ENCODE measurements at regions not wholly inside any gene's neighbourhood (a gene's known extent, or its start where the extent isn't known, plus 50 kb on each side); places are given as distances from the start of the nearest gene placed in this dataset.

GRCh38 chr3:95751509-95751908, 1062.9 kb upstream of the EPHA6 start:
- no peak overlapping the region for H3K27ac Mint-ChIP-seq
- no peak for ATAC-seq

More at GRCh38 chr3:95751509-95751908, 1062.9 kb upstream of the EPHA6 start:
- TF ChIP-seq POLR2AphosphoS5 (IDR thresholded peaks at IDR 0.05; ENCODE audit: low read depth) (no peak), EZH2 (IDR thresholded peaks at IDR 0.05; ENCODE audit: low read depth, unreplicated experiment) (no peak), NANOG (IDR thresholded peaks at IDR 0.05; ENCODE audit: borderline replicate concordance) (no peak), CTCF (conservative IDR thresholded peaks at IDR 0.05; ENCODE audit: low read depth in 2 of 2) (no peak), JUNB (IDR thresholded peaks at IDR 0.05; ENCODE audit: unreplicated experiment) (no peak), EZH2phosphoT487 (IDR thresholded peaks at IDR 0.05; ENCODE audit: unreplicated experiment) (no peak), ZNF462 (CRISPR knock-in tag; IDR thresholded peaks at IDR 0.05) (no peak), ZNF331 (CRISPR knock-in tag; IDR thresholded peaks at IDR 0.05; ENCODE audit: low read depth) (no peak), CREB1 (CRISPR knock-in tag; IDR thresholded peaks at IDR 0.05; ENCODE audit: low read depth) (no peak), STAT1 (IDR thresholded peaks at IDR 0.05; ENCODE audit: unreplicated experiment) (no peak), ETS1 (IDR thresholded peaks at IDR 0.05) (no peak), REST (IDR thresholded peaks at IDR 0.05; ENCODE audit: unreplicated experiment) (no peak), ZNF114 (CRISPR knock-in tag; IDR thresholded peaks at IDR 0.05) (no peak)
- no peaks in the 10 kb centered on the region for H3K36me3 Mint-ChIP-seq (ENCODE audit: low read depth)
- Histone ChIP-seq H3F3A (replicated peaks; ENCODE audit: low read depth) (no peaks in the 10 kb centered on the region), H3K4me3 (no peak overlapping the region), H3K4me2 (no peak overlapping the region), H3K27me3 (ENCODE audit: insufficient read depth) (no peaks in the 10 kb centered on the region), H3K9me2 (ENCODE audit: insufficient read depth) (no peaks in the 10 kb centered on the region), H4K20me1 (replicated peaks; ENCODE audit: insufficient read depth) (no peaks in the 10 kb centered on the region), H3K36me3 (ENCODE audit: insufficient read depth) (no peaks in the 10 kb centered on the region), H2AFZ (no peak overlapping the region), H3K4me1 (ENCODE audit: insufficient read depth) (no peaks in the 10 kb centered on the region), H3K79me2 (replicated peaks; ENCODE audit: insufficient read depth) (no peaks in the 10 kb centered on the region), H3K27ac (ENCODE audit: low read depth) (no peak overlapping the region)
- no peak for DNase-seq (ENCODE audit: low spot score)
- H3K4me1 Mint-ChIP-seq, result no peaks in the 10 kb centered on the region
- no peaks in the 10 kb centered on the region for H3K27me3 Mint-ChIP-seq (ENCODE audit: insufficient read depth, low read depth, poor library complexity)
- no peak overlapping the region for H3K4me3 Mint-ChIP-seq
- H3K9me3 Mint-ChIP-seq, result no peaks in the 10 kb centered on the region; the same call in 2 of the 3 replicates

Measured in GM23338 (cell line).